ENCODE measurements at regions not wholly inside any gene's neighbourhood (a gene's known extent, or its start where the extent isn't known, plus 50 kb on each side); places are given as distances from the start of the nearest gene placed in this dataset.
"Not testable (repeated sequence)": the region's sequence is repeated elsewhere in the genome, so short reads cannot be mapped to it uniquely, and the experiment has no call there.

DNA sequence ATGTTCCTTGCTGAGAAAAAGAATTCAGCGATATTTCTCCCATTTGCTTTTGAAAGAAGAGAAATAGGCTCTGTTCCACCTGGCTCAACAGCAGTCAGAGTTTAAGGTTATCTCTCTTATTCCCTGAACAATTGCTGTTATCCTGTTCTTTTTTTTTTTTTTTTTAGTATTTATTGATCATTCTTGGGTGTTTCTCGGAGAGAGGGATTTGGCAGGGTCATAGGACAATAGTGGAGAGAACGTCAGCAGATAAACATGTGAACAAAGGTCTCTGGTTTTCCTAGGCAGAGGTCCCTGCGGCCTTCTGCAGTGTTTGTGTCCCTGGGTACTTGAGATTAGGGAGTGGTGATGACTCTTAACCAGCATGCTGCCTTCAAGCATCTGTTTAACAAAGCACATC is 77.5 kb upstream of the DST start:
- TF ChIP-seq, protein P1, sequence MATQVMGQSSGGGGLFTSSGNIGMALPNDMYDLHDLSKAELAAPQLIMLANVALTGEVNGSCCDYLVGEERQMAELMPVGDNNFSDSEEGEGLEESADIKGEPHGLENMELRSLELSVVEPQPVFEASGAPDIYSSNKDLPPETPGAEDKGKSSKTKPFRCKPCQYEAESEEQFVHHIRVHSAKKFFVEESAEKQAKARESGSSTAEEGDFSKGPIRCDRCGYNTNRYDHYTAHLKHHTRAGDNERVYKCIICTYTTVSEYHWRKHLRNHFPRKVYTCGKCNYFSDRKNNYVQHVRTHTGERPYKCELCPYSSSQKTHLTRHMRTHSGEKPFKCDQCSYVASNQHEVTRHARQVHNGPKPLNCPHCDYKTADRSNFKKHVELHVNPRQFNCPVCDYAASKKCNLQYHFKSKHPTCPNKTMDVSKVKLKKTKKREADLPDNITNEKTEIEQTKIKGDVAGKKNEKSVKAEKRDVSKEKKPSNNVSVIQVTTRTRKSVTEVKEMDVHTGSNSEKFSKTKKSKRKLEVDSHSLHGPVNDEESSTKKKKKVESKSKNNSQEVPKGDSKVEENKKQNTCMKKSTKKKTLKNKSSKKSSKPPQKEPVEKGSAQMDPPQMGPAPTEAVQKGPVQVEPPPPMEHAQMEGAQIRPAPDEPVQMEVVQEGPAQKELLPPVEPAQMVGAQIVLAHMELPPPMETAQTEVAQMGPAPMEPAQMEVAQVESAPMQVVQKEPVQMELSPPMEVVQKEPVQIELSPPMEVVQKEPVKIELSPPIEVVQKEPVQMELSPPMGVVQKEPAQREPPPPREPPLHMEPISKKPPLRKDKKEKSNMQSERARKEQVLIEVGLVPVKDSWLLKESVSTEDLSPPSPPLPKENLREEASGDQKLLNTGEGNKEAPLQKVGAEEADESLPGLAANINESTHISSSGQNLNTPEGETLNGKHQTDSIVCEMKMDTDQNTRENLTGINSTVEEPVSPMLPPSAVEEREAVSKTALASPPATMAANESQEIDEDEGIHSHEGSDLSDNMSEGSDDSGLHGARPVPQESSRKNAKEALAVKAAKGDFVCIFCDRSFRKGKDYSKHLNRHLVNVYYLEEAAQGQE (IDR thresholded peaks at IDR 0.05), result not testable (repeated sequence)
- TF ChIP-seq POLR2A (IDR thresholded peaks at IDR 0.05; ENCODE audit: low read length); CEBPB (IDR thresholded peaks at IDR 0.05): not testable (repeated sequence)
